ENCODE measurements at regions not wholly inside any gene's neighbourhood (a gene's known extent, or its start where the extent isn't known, plus 50 kb on each side); places are given as distances from the start of the nearest gene placed in this dataset.

- TF ChIP-seq EZH2 (IDR thresholded peaks at IDR 0.05), result no peak
- TF ChIP-seq POLR2AphosphoS5 (IDR thresholded peaks at IDR 0.05; ENCODE audit: borderline replicate concordance, low read depth, low read length), result no peak
These were observed 309.5 kb downstream of the PIK3C3 start for GRCh38 chr18:42264497-42264896.

All from SK-N-MC (cell line).